ENCODE measurements at regions not wholly inside any gene's neighbourhood (a gene's known extent, or its start where the extent isn't known, plus 50 kb on each side); places are given as distances from the start of the nearest gene placed in this dataset.

DNA sequence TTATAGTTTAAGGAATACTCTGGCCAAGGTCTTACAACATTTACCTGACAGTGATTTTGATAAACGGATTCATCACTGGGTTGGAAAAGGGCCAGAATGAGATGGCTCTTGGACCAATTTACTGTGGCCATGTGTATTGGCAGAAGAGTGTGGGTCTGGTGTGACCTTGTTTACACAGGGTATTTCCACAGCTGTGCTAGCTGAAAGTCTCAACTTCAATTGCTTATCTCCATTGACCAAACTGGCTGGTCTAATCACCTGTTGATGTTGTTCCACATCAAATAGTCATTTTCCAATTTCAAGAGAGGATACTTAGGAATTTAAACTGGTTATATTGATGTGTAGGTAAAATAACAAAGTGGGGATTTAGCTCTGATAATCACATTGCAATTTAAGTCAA lies 501.6 kb upstream of the MAP3K7 start:
- Histone ChIP-seq H3K36me3 (no peaks in the 10 kb centered on the region), H3K4me3 (no peak overlapping the region), H3K4me1 (no peaks in the 10 kb centered on the region), H3K27me3 (ENCODE audit: low read depth) (no peaks in the 10 kb centered on the region), H3K27ac (no peak overlapping the region), H3K9me3 (no peaks in the 10 kb centered on the region)
- TF ChIP-seq, protein P1, sequence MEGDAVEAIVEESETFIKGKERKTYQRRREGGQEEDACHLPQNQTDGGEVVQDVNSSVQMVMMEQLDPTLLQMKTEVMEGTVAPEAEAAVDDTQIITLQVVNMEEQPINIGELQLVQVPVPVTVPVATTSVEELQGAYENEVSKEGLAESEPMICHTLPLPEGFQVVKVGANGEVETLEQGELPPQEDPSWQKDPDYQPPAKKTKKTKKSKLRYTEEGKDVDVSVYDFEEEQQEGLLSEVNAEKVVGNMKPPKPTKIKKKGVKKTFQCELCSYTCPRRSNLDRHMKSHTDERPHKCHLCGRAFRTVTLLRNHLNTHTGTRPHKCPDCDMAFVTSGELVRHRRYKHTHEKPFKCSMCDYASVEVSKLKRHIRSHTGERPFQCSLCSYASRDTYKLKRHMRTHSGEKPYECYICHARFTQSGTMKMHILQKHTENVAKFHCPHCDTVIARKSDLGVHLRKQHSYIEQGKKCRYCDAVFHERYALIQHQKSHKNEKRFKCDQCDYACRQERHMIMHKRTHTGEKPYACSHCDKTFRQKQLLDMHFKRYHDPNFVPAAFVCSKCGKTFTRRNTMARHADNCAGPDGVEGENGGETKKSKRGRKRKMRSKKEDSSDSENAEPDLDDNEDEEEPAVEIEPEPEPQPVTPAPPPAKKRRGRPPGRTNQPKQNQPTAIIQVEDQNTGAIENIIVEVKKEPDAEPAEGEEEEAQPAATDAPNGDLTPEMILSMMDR (IDR thresholded peaks at IDR 0.05), result no peak
- intact Hi-C loops (cut with DNase I), result no loop called here
- DNase-seq, result no peak
- ATAC-seq, result no peak

DNA sequence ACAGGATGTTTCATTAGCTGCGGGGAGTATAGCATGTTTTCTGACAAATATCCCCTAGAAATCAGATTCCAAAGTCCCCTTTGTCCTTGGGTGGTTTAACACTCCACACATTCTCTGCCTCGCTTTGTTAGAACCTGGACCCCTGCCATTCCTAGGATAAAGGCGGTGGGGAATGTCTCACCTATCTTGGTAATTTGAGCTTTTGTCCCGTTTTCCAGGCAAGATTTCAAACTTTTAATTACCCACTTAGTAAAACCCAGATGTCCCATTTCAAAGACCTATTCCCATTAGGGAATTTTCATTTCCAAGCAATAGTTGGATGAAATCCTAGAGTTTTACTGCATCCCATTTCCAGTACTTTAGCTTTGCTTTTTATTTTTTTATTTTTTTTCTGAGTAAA lies 501.0 kb upstream of the MAP3K7 start:
- H3K36me3 ChIP-seq, result no peaks in the 10 kb centered on the region
- DNase-seq (no peak), ATAC-seq (no peak)
- no peaks in the 10 kb centered on the region for H3K9me3 ChIP-seq
- no peaks in the 10 kb centered on the region for H3K4me1 ChIP-seq
- no peak overlapping the region for H3K4me3 ChIP-seq
- intact Hi-C loops (cut with DNase I), result no loop called here
- no peaks in the 10 kb centered on the region for H3K27me3 ChIP-seq (ENCODE audit: low read depth)
- TF ChIP-seq, protein P1 (IDR thresholded peaks at IDR 0.05), result no peak
- no peak overlapping the region for H3K27ac ChIP-seq

DNA sequence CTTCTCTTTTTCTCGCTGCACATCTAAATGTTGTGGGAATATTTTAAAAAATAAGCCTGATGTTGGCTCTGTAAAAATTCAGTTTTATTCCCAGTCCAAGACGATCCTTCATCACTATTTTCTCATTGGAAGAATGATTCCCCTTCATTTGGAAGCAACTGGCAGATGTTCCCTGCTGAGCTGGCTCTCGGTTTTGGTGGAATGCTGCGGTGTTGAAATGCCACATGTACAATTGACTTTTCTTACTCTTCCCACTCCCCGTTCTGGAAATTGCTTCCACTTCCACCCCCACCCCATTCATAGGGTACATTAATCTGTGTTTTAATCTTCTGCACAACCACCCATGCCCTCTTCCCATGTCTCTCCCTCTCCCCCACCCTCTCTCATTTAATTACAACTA lies 496.3 kb upstream of the MAP3K7 start:
- Histone ChIP-seq H3K27me3 (ENCODE audit: low read depth) (no peaks in the 10 kb centered on the region), H3K27ac (no peak overlapping the region), H3K4me3 (no peak overlapping the region), H3K4me1 (no peaks in the 10 kb centered on the region), H3K36me3 (no peaks in the 10 kb centered on the region), H3K9me3 (no peaks in the 10 kb centered on the region)
- TF ChIP-seq, protein P1 (IDR thresholded peaks at IDR 0.05), result no peak
- intact Hi-C loops (cut with DNase I), result no loop called here
- ATAC-seq (no peak), DNase-seq (no peak)

DNA sequence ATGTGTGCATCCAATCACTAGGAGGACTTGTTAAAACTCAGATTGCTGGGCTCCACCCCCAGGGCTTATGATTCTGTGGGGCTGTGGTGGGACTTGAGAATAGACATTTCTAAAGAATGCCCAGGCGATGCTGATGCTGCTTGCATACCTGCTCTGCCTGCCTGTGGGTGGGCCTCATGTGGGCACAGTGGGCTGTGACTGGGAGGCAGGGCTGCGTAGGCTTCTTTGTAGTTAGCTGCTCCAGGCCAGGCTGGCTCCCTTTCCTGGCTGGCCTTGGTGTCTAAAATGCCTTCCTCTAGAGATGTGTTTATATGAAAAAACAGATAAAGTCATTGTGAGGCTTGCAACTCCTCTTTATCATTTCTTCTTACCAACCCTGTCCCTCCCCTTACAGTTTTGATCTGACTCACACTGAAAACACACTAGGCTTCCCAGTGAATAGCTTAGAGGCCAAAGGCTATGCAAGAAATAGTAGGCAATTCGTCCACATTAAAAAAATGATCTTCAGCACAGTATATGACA lies 495.5 kb upstream of the MAP3K7 start:
- no peak for DNase-seq
- Histone ChIP-seq H3K36me3 (no peaks in the 10 kb centered on the region), H3K4me1 (no peaks in the 10 kb centered on the region), H3K27ac (no peak overlapping the region), H3K9me3 (no peaks in the 10 kb centered on the region), H3K27me3 (ENCODE audit: low read depth) (no peaks in the 10 kb centered on the region), H3K4me3 (no peak overlapping the region)
- TF ChIP-seq, protein P1 (IDR thresholded peaks at IDR 0.05), result no peak
- intact Hi-C loops (cut with DNase I), result no loop called here
- no peak for ATAC-seq

DNA sequence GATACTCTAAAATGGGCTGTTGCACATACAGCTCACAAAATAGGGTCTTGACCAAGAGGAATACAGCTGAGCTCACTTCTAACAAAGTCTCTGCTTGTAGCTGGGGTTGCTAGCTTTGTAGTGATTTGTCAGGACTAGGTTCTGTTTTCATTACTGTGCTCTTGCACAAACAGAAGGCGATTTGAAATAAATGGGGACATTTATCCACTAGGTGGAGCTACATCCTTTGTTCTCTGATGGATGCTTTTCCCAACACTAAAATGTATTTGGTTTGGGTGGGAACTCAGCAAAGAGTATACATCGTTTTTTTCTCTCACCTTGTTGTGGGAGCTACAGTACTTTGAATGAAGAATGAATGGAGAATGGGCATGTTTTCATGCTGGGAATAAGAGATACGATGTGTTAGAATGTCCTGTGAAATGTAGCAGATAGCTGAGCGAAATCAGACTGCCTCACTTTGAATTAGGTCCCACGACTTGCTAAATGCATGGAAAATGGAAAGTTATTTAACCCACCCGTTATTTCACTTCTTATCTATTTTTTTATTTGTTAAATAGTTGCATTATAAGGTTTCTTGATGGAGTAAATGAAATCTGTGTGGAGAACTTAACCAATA lies 494.7 kb upstream of the MAP3K7 start:
- H3K4me3 ChIP-seq, result no peak overlapping the region
- H3K4me1 ChIP-seq, result no peaks in the 10 kb centered on the region
- no peak for DNase-seq
- TF ChIP-seq, protein P1 (IDR thresholded peaks at IDR 0.05), result peak; percentile 64
- no peaks in the 10 kb centered on the region for H3K27me3 ChIP-seq (ENCODE audit: low read depth)
- H3K9me3 ChIP-seq, result no peaks in the 10 kb centered on the region
- H3K36me3 ChIP-seq, result no peaks in the 10 kb centered on the region
- intact Hi-C loops (cut with DNase I), result no loop called here
- ATAC-seq, result peak; percentile 52 to 61
- no peak overlapping the region for H3K27ac ChIP-seq

All from lower lobe of right lung (tissue), 2 donors.